ENCODE measurements at regions not wholly inside any gene's neighbourhood (a gene's known extent, or its start where the extent isn't known, plus 50 kb on each side); places are given as distances from the start of the nearest gene placed in this dataset.

GRCh38 chr6:12592634-12593033 lies 123.9 kb upstream of the PHACTR1 start:
- TF ChIP-seq CTCF (IDR thresholded peaks at IDR 0.05; ENCODE audit: poor library complexity, severe bottlenecking) = no peak
- no peaks in the 10 kb centered on the region for H3K27me3 ChIP-seq (ENCODE audit: insufficient read depth, poor library complexity, severe bottlenecking)
- ATAC-seq (ENCODE audit: low read depth) (peak; percentile 45; the same call in 1 of the 3 replicates), DNase-seq (ENCODE audit: low spot score) (no peak)
- no peaks in the 10 kb centered on the region for H3K9me3 ChIP-seq (ENCODE audit: severe bottlenecking)
- H3K27ac ChIP-seq (ENCODE audit: poor library complexity, severe bottlenecking) = peak overlapping the region; percentile 10
- H3K4me3 ChIP-seq (ENCODE audit: severe bottlenecking) = no peak overlapping the region
- peaks cover 16% of the 10 kb centered on the region for H3K4me1 ChIP-seq (ENCODE audit: insufficient read depth, poor library complexity, severe bottlenecking)
- H3K36me3 ChIP-seq (ENCODE audit: low read depth) = no peaks in the 10 kb centered on the region

GRCh38 chr6:12593771-12594529 lies 122.6 kb upstream of the PHACTR1 start:
- Histone ChIP-seq H3K4me3 (ENCODE audit: severe bottlenecking) (no peak overlapping the region), H3K36me3 (ENCODE audit: low read depth) (no peaks in the 10 kb centered on the region), H3K27me3 (ENCODE audit: insufficient read depth, poor library complexity, severe bottlenecking) (no peaks in the 10 kb centered on the region), H3K9me3 (ENCODE audit: severe bottlenecking) (no peaks in the 10 kb centered on the region), H3K4me1 (ENCODE audit: insufficient read depth, poor library complexity, severe bottlenecking) (peaks cover 16% of the 10 kb centered on the region), H3K27ac (ENCODE audit: poor library complexity, severe bottlenecking) (no peak overlapping the region)
- DNase-seq (ENCODE audit: low spot score) (no peak), ATAC-seq (ENCODE audit: low read depth) (no peak)
- no peak for TF ChIP-seq CTCF (IDR thresholded peaks at IDR 0.05; ENCODE audit: poor library complexity, severe bottlenecking)

- Histone ChIP-seq H3K27ac (ENCODE audit: poor library complexity, severe bottlenecking) (no peak overlapping the region), H3K36me3 (ENCODE audit: low read depth) (no peaks in the 10 kb centered on the region), H3K4me1 (ENCODE audit: insufficient read depth, poor library complexity, severe bottlenecking) (peaks cover 16% of the 10 kb centered on the region), H3K4me3 (ENCODE audit: severe bottlenecking) (no peak overlapping the region), H3K27me3 (ENCODE audit: insufficient read depth, poor library complexity, severe bottlenecking) (no peaks in the 10 kb centered on the region), H3K9me3 (ENCODE audit: severe bottlenecking) (no peaks in the 10 kb centered on the region)
- DNase-seq (ENCODE audit: low spot score) (no peak), ATAC-seq (ENCODE audit: low read depth) (no peak)
- TF ChIP-seq CTCF (IDR thresholded peaks at IDR 0.05; ENCODE audit: poor library complexity, severe bottlenecking) = no peak
Measured at GRCh38 chr6:12594530-12594893, 122.1 kb upstream of the PHACTR1 start.

GRCh38 chr6:12595161-12595811 lies 121.3 kb upstream of the PHACTR1 start:
- Histone ChIP-seq H3K27ac (ENCODE audit: poor library complexity, severe bottlenecking) (no peak overlapping the region), H3K36me3 (ENCODE audit: low read depth) (no peaks in the 10 kb centered on the region), H3K4me1 (ENCODE audit: insufficient read depth, poor library complexity, severe bottlenecking) (peaks cover 16% of the 10 kb centered on the region), H3K4me3 (ENCODE audit: severe bottlenecking) (no peak overlapping the region), H3K9me3 (ENCODE audit: severe bottlenecking) (no peaks in the 10 kb centered on the region), H3K27me3 (ENCODE audit: insufficient read depth, poor library complexity, severe bottlenecking) (no peaks in the 10 kb centered on the region)
- DNase-seq (ENCODE audit: low spot score) = no peak
- no peak for TF ChIP-seq CTCF (IDR thresholded peaks at IDR 0.05; ENCODE audit: poor library complexity, severe bottlenecking)
- peak; percentile 41; the same call in 1 of the 3 replicates for ATAC-seq (ENCODE audit: low read depth)

- no peaks in the 10 kb centered on the region for H3K27me3 ChIP-seq (ENCODE audit: insufficient read depth, poor library complexity, severe bottlenecking)
- DNase-seq (ENCODE audit: low spot score) = no peak
- no peak for TF ChIP-seq CTCF (IDR thresholded peaks at IDR 0.05; ENCODE audit: poor library complexity, severe bottlenecking)
- H3K36me3 ChIP-seq (ENCODE audit: low read depth) = no peaks in the 10 kb centered on the region
- no peak overlapping the region for H3K4me3 ChIP-seq (ENCODE audit: severe bottlenecking)
- no peak for ATAC-seq (ENCODE audit: low read depth)
- no peaks in the 10 kb centered on the region for H3K9me3 ChIP-seq (ENCODE audit: severe bottlenecking)
- H3K27ac ChIP-seq (ENCODE audit: poor library complexity, severe bottlenecking) = no peak overlapping the region
- peaks cover 16% of the 10 kb centered on the region for H3K4me1 ChIP-seq (ENCODE audit: insufficient read depth, poor library complexity, severe bottlenecking)
Measured at GRCh38 chr6:12596731-12597130, 119.8 kb upstream of the PHACTR1 start.
